ENCODE measurements at regions not wholly inside any gene's neighbourhood (a gene's known extent, or its start where the extent isn't known, plus 50 kb on each side); places are given as distances from the start of the nearest gene placed in this dataset.

DNA sequence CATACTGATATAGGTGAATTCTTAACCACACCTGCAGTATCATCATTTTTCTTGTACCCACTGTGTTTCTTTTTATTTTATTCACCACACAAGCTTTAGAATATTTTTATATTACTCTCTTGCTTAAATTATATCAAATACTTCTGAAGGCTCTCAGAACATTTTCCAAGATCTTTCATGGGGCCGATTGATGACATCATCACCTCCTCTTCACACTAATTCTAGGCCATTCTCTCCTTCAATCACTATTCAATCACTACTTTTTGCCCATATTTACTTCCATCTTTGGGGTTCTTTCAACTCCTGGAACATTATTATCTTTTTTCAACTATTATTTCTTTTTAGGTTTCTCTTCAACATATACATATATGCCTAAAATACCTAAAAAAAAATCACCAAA lies 1438.8 kb upstream of the ALCAM start:
- H3K36me3 ChIP-seq = no peaks in the 10 kb centered on the region
- H3K27ac ChIP-seq = no peak overlapping the region
- no peaks in the 10 kb centered on the region for H3K4me1 ChIP-seq (ENCODE audit: control insufficient read depth in 1 of 2, low read depth in 2 of 2)
- no peaks in the 10 kb centered on the region for H3K9me3 ChIP-seq
- no peak for DNase-seq (ENCODE audit: low spot score)
- H3K4me3 ChIP-seq = no peak overlapping the region
- H3K27me3 ChIP-seq (replicated peaks; ENCODE audit: insufficient read depth) = no peaks in the 10 kb centered on the region
- ATAC-seq (ENCODE audit: insufficient number of reproducible peaks, low FRiP score, low read depth) = no peak
- TF ChIP-seq, protein P1, sequence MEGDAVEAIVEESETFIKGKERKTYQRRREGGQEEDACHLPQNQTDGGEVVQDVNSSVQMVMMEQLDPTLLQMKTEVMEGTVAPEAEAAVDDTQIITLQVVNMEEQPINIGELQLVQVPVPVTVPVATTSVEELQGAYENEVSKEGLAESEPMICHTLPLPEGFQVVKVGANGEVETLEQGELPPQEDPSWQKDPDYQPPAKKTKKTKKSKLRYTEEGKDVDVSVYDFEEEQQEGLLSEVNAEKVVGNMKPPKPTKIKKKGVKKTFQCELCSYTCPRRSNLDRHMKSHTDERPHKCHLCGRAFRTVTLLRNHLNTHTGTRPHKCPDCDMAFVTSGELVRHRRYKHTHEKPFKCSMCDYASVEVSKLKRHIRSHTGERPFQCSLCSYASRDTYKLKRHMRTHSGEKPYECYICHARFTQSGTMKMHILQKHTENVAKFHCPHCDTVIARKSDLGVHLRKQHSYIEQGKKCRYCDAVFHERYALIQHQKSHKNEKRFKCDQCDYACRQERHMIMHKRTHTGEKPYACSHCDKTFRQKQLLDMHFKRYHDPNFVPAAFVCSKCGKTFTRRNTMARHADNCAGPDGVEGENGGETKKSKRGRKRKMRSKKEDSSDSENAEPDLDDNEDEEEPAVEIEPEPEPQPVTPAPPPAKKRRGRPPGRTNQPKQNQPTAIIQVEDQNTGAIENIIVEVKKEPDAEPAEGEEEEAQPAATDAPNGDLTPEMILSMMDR (IDR thresholded peaks at IDR 0.05) = no peak

DNA sequence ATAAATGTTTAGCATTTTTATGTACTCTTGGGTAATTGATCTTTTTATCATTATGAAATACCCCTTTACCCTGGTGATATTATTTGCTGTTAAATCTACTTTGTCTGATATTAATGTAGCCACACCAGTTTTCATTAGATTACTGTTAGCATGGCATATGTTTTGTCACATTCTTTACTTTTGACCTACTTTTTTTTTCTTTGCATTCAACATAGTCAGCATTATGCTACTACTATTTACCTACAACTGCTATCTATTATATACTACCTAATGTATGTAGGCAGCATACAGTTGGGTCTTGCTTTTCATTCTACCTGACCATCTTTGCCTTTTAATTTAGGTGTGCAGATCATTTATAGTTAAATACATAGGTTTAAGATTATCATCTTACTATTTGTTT lies 1429.6 kb upstream of the ALCAM start:
- Histone ChIP-seq H3K27me3 (replicated peaks; ENCODE audit: insufficient read depth) (no peaks in the 10 kb centered on the region), H3K9me3 (no peaks in the 10 kb centered on the region), H3K4me1 (ENCODE audit: control insufficient read depth in 1 of 2, low read depth in 2 of 2) (no peaks in the 10 kb centered on the region), H3K4me3 (no peak overlapping the region), H3K27ac (no peak overlapping the region), H3K36me3 (no peaks in the 10 kb centered on the region)
- no peak for ATAC-seq (ENCODE audit: insufficient number of reproducible peaks, low FRiP score, low read depth)
- DNase-seq (ENCODE audit: low spot score) = no peak
- TF ChIP-seq, protein P1 (IDR thresholded peaks at IDR 0.05) = no peak

DNA sequence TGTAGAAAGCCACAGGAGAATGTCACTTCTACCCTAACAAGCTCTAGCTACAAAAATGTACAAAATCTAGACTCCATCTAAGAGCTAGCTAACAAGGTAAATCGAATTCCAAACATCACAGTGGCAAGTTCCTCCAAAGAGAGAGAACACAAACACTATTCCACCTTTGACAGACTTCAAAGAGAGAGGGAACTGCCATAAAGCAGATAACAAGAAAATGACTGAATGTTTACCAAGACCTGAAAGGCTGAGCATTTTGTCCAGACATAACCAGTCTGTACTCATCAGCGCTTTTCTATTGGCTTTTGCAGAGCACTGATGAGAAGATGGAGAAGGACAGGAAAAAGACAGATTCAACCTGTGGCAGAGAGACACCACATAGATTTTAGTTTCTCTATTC lies 1419.6 kb upstream of the ALCAM start:
- H3K36me3 ChIP-seq = no peaks in the 10 kb centered on the region
- H3K4me3 ChIP-seq = no peak overlapping the region
- ATAC-seq (ENCODE audit: insufficient number of reproducible peaks, low FRiP score, low read depth) = no peak
- no peak for DNase-seq (ENCODE audit: low spot score)
- no peaks in the 10 kb centered on the region for H3K4me1 ChIP-seq (ENCODE audit: control insufficient read depth in 1 of 2, low read depth in 2 of 2)
- TF ChIP-seq, protein P1 (IDR thresholded peaks at IDR 0.05) = no peak
- no peaks in the 10 kb centered on the region for H3K27me3 ChIP-seq (replicated peaks; ENCODE audit: insufficient read depth)
- no peaks in the 10 kb centered on the region for H3K9me3 ChIP-seq
- H3K27ac ChIP-seq = no peak overlapping the region

DNA sequence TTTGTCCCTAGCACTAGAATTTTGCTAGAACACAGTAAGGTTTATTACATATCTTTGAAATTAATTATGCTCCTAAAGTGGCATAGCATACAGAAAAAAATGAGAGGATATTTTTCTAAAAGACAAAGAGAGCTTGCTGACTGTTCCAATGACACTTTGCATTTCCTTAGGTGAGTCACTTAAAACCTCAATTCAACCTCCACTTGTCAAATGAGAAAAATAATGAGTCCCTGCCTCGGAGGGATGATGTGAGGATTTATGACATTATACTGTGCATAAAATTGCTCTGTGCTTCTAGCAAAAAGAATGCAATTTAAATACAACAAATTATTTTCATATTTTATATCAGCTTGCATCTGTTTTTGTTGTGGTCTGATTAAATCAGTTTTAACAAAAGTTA lies 1417.0 kb upstream of the ALCAM start:
- no peaks in the 10 kb centered on the region for H3K36me3 ChIP-seq
- DNase-seq (ENCODE audit: low spot score) (no peak), ATAC-seq (ENCODE audit: insufficient number of reproducible peaks, low FRiP score, low read depth) (no peak)
- no peaks in the 10 kb centered on the region for H3K4me1 ChIP-seq (ENCODE audit: control insufficient read depth in 1 of 2, low read depth in 2 of 2)
- no peaks in the 10 kb centered on the region for H3K27me3 ChIP-seq (replicated peaks; ENCODE audit: insufficient read depth)
- H3K9me3 ChIP-seq = no peaks in the 10 kb centered on the region
- H3K4me3 ChIP-seq = no peak overlapping the region
- no peak overlapping the region for H3K27ac ChIP-seq
- TF ChIP-seq, protein P1 (IDR thresholded peaks at IDR 0.05) = no peak

DNA sequence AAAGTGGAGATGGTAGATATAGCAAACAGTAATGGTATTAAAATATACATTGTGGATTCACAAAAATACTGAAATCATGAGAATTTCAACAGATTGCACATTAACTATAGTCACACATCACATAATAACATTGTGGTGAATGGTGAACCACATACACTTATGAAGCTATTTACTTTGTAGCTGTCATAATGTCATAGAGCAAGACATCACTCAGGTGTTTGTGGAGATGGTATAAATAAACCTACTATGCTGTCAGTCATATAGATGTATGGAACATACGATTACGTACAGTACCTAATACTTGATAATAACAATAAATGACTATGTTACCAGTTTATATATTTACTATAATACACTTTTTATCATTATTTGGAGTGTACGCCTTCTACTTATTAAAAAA lies 1416.0 kb upstream of the ALCAM start:
- DNase-seq (ENCODE audit: low spot score) = no peak
- H3K9me3 ChIP-seq = no peaks in the 10 kb centered on the region
- TF ChIP-seq, protein P1 (IDR thresholded peaks at IDR 0.05) = no peak
- no peaks in the 10 kb centered on the region for H3K4me1 ChIP-seq (ENCODE audit: control insufficient read depth in 1 of 2, low read depth in 2 of 2)
- no peak overlapping the region for H3K4me3 ChIP-seq
- H3K36me3 ChIP-seq = no peaks in the 10 kb centered on the region
- no peak for ATAC-seq (ENCODE audit: insufficient number of reproducible peaks, low FRiP score, low read depth)
- H3K27me3 ChIP-seq (replicated peaks; ENCODE audit: insufficient read depth) = no peaks in the 10 kb centered on the region
- H3K27ac ChIP-seq = no peak overlapping the region

Measured in thoracic aorta (tissue), 2 donors.